SH-SY5Y (cell line): ENCODE measurements at regions not wholly inside any gene's neighbourhood (a gene's known extent, or its start where the extent isn't known, plus 50 kb on each side); places are given as distances from the start of the nearest gene placed in this dataset.

Source experiments
- GATA2 ChIP-seq: IDR thresholded peaks from 2 replicates; pipeline ENCODE4 v1.6.1; 2011; ENCODE audit warnings: mild to moderate bottlenecking, low read depth, low read length
- GATA3 ChIP-seq: IDR thresholded peaks from 2 replicates; pipeline ENCODE4 v1.6.1; 2011; ENCODE audit warnings: low read depth, mild to moderate bottlenecking, low read length, moderate library complexity

DNA sequence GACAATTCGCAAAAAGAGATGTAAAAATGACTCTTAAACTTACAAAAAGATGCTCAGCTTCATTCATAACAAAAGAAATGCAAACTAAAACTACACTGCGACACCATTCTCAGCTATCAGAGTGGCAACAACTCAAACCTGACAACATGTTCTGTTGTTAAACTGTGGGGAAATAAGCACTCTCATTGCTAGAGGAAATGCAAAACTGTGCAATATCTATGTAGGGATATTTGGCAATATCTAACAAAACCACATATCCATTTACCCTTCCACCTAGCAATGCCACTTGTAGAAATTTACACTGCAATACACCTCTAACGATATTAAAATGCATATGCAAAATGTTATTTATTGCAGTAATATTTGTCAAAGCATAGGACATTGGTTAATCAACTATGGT, 78.3 kb upstream of the EGFL6 start:
- TF ChIP-seq GATA3 (no peak), GATA2 (no peak)
